ENCODE measurements at regions not wholly inside any gene's neighbourhood (a gene's known extent, or its start where the extent isn't known, plus 50 kb on each side); places are given as distances from the start of the nearest gene placed in this dataset.
"Not testable (repeated sequence)": the region's sequence is repeated elsewhere in the genome, so short reads cannot be mapped to it uniquely, and the experiment has no call there.

- H3F3A ChIP-seq (ENCODE audit: insufficient read depth, low read length), result no peaks in the 10 kb centered on the region
- H3K36me3 ChIP-seq (ENCODE audit: insufficient read depth, low read length), result no peaks in the 10 kb centered on the region
- no peaks in the 10 kb centered on the region for H4K20me1 ChIP-seq (ENCODE audit: insufficient read depth, low read length)
- no peaks in the 10 kb centered on the region for H3K27me3 ChIP-seq (ENCODE audit: insufficient read depth, low read length)
- H3K27ac ChIP-seq (ENCODE audit: low read depth, low read length, poor library complexity, severe bottlenecking), result no peak overlapping the region
- H3K9ac ChIP-seq (ENCODE audit: low read length), result no peak overlapping the region
- H3K4me2 ChIP-seq (ENCODE audit: low read length), result no peak overlapping the region
- no peak overlapping the region for H3K4me3 ChIP-seq (ENCODE audit: low read depth, low read length, poor library complexity, severe bottlenecking)
- no peak overlapping the region for H2AFZ ChIP-seq (ENCODE audit: low read length)
- no peaks in the 10 kb centered on the region for H3K4me1 ChIP-seq (ENCODE audit: insufficient read depth, low read length, severe bottlenecking)
- H3K9me3 ChIP-seq (ENCODE audit: low read length), result no peaks in the 10 kb centered on the region
- TF ChIP-seq EZH2 (IDR thresholded peaks at IDR 0.05; ENCODE audit: borderline replicate concordance, low read length) (no peak), CTCF (IDR thresholded peaks at IDR 0.05; ENCODE audit: low read length) (no peak)
- H3K9me2 ChIP-seq (ENCODE audit: low read depth, low read length), result no peaks in the 10 kb centered on the region
- H3K79me2 ChIP-seq (ENCODE audit: insufficient read depth, low read length), result no peaks in the 10 kb centered on the region
Observed at GRCh38 chr5:113749334-113749733, 235.8 kb downstream of the YTHDC2 start.

- not testable (repeated sequence) for H3K27me3 ChIP-seq (ENCODE audit: insufficient read depth, low read length); H2AFZ ChIP-seq (ENCODE audit: low read length); H3K4me1 ChIP-seq (ENCODE audit: insufficient read depth, low read length, severe bottlenecking); H3K27ac ChIP-seq (ENCODE audit: low read depth, low read length, poor library complexity, severe bottlenecking); H3F3A ChIP-seq (ENCODE audit: insufficient read depth, low read length); H3K4me3 ChIP-seq (ENCODE audit: low read depth, low read length, poor library complexity, severe bottlenecking); H3K36me3 ChIP-seq (ENCODE audit: insufficient read depth, low read length); H3K9ac ChIP-seq (ENCODE audit: low read length); H3K79me2 ChIP-seq (ENCODE audit: insufficient read depth, low read length); H3K4me2 ChIP-seq (ENCODE audit: low read length); H4K20me1 ChIP-seq (ENCODE audit: insufficient read depth, low read length); H3K9me3 ChIP-seq (ENCODE audit: low read length); H3K9me2 ChIP-seq (ENCODE audit: low read depth, low read length)
Observed at GRCh38 chr5:113753182-113753581, 239.7 kb downstream of the YTHDC2 start.

GRCh38 chr5:113755516-113755915 is 242.0 kb downstream of the YTHDC2 start:
- H2AFZ ChIP-seq (ENCODE audit: low read length), result no peak overlapping the region
- no peaks in the 10 kb centered on the region for H3K9me3 ChIP-seq (ENCODE audit: low read length)
- H3K4me3 ChIP-seq (ENCODE audit: low read depth, low read length, poor library complexity, severe bottlenecking), result no peak overlapping the region
- no peak overlapping the region for H3K27ac ChIP-seq (ENCODE audit: low read depth, low read length, poor library complexity, severe bottlenecking)
- H3K9me2 ChIP-seq (ENCODE audit: low read depth, low read length), result no peaks in the 10 kb centered on the region
- H3K79me2 ChIP-seq (ENCODE audit: insufficient read depth, low read length), result no peaks in the 10 kb centered on the region
- no peaks in the 10 kb centered on the region for H3K4me1 ChIP-seq (ENCODE audit: insufficient read depth, low read length, severe bottlenecking)
- no peak overlapping the region for H3K9ac ChIP-seq (ENCODE audit: low read length)
- no peaks in the 10 kb centered on the region for H3K36me3 ChIP-seq (ENCODE audit: insufficient read depth, low read length)
- no peaks in the 10 kb centered on the region for H4K20me1 ChIP-seq (ENCODE audit: insufficient read depth, low read length)
- H3K4me2 ChIP-seq (ENCODE audit: low read length), result no peak overlapping the region
- TF ChIP-seq EZH2 (IDR thresholded peaks at IDR 0.05; ENCODE audit: borderline replicate concordance, low read length), result no peak
- no peak for TF ChIP-seq CTCF (IDR thresholded peaks at IDR 0.05; ENCODE audit: low read length)
- H3F3A ChIP-seq (ENCODE audit: insufficient read depth, low read length), result no peaks in the 10 kb centered on the region
- no peaks in the 10 kb centered on the region for H3K27me3 ChIP-seq (ENCODE audit: insufficient read depth, low read length)

GRCh38 chr5:113757508-113757907 is 244.0 kb downstream of the YTHDC2 start:
- no peaks in the 10 kb centered on the region for H3F3A ChIP-seq (ENCODE audit: insufficient read depth, low read length)
- H3K27ac ChIP-seq (ENCODE audit: low read depth, low read length, poor library complexity, severe bottlenecking), result no peak overlapping the region
- H4K20me1 ChIP-seq (ENCODE audit: insufficient read depth, low read length), result no peaks in the 10 kb centered on the region
- H3K36me3 ChIP-seq (ENCODE audit: insufficient read depth, low read length), result no peaks in the 10 kb centered on the region
- no peak overlapping the region for H3K9ac ChIP-seq (ENCODE audit: low read length)
- H3K9me2 ChIP-seq (ENCODE audit: low read depth, low read length), result no peaks in the 10 kb centered on the region
- H3K4me2 ChIP-seq (ENCODE audit: low read length), result no peak overlapping the region
- no peak overlapping the region for H2AFZ ChIP-seq (ENCODE audit: low read length)
- H3K27me3 ChIP-seq (ENCODE audit: insufficient read depth, low read length), result no peaks in the 10 kb centered on the region
- H3K4me3 ChIP-seq (ENCODE audit: low read depth, low read length, poor library complexity, severe bottlenecking), result no peak overlapping the region
- no peaks in the 10 kb centered on the region for H3K9me3 ChIP-seq (ENCODE audit: low read length)
- H3K79me2 ChIP-seq (ENCODE audit: insufficient read depth, low read length), result no peaks in the 10 kb centered on the region
- H3K4me1 ChIP-seq (ENCODE audit: insufficient read depth, low read length, severe bottlenecking), result no peaks in the 10 kb centered on the region
- TF ChIP-seq CTCF (IDR thresholded peaks at IDR 0.05; ENCODE audit: low read length), result no peak
- TF ChIP-seq EZH2 (IDR thresholded peaks at IDR 0.05; ENCODE audit: borderline replicate concordance, low read length), result no peak
